ENCODE measurements at regions not wholly inside any gene's neighbourhood (a gene's known extent, or its start where the extent isn't known, plus 50 kb on each side); places are given as distances from the start of the nearest gene placed in this dataset.

GRCh38 chr17:53319947-53320346, 502.8 kb upstream of the KIF2B start:
- Mint-ChIP-seq H3K4me3 (no peak overlapping the region), H3K4me1 (ENCODE audit: low read depth) (no peaks in the 10 kb centered on the region), H3K27ac (no peak overlapping the region), H3K36me3 (ENCODE audit: low read depth) (no peaks in the 10 kb centered on the region), H3K9me3 (peaks cover 3% of the 10 kb centered on the region), H3K27me3 (no peaks in the 10 kb centered on the region)
- no peaks in the 10 kb centered on the region for H3K4me1 ChIP-seq (ENCODE audit: insufficient read depth, low read length)
- POLR2A ChIA-PET, result no interaction called here
- TF ChIP-seq CTCF (IDR thresholded peaks at IDR 0.05), result no peak
- CTCF ChIA-PET, result no interaction called here
- ATAC-seq (ENCODE audit: poor library complexity) (no peak), DNase-seq (no peak)
- H3K9me3 ChIP-seq (ENCODE audit: control insufficient read depth in 1 of 2, insufficient read depth in 1 of 2, low read length in 2 of 2), result peaks cover 0 to 5% of the 10 kb centered on the region in 2 experiments
- no peaks in the 10 kb centered on the region for H3K36me3 ChIP-seq (ENCODE audit: insufficient read depth, low read length)
- H3K4me3 ChIP-seq (ENCODE audit: low read length), result no peak overlapping the region
- intact Hi-C loops (cut with DNase I, micrococcal nuclease), result no loop called here
- no peaks in the 10 kb centered on the region for H3K27me3 ChIP-seq (ENCODE audit: control insufficient read depth in 1 of 2, insufficient read depth in 2 of 2, low read length in 2 of 2)
- no peak overlapping the region for H3K27ac ChIP-seq (ENCODE audit: low read depth in 1 of 2, low read length in 2 of 2)

- ATAC-seq (ENCODE audit: poor library complexity) (no peak), DNase-seq (no peak)
- Mint-ChIP-seq H3K27me3 (no peaks in the 10 kb centered on the region), H3K4me3 (no peak overlapping the region), H3K36me3 (ENCODE audit: low read depth) (no peaks in the 10 kb centered on the region), H3K27ac (no peak overlapping the region), H3K9me3 (peaks cover 5% of the 10 kb centered on the region), H3K4me1 (ENCODE audit: low read depth) (no peaks in the 10 kb centered on the region)
- CTCF ChIA-PET, result no interaction called here
- Histone ChIP-seq H3K27me3 (ENCODE audit: control insufficient read depth in 1 of 2, insufficient read depth in 2 of 2, low read length in 2 of 2) (no peaks in the 10 kb centered on the region), H3K36me3 (ENCODE audit: insufficient read depth, low read length) (no peaks in the 10 kb centered on the region), H3K9me3 (ENCODE audit: control insufficient read depth in 1 of 2, insufficient read depth in 1 of 2, low read length in 2 of 2) (peaks cover 0 to 5% of the 10 kb centered on the region in 2 experiments), H3K4me3 (ENCODE audit: low read length) (no peak overlapping the region), H3K27ac (ENCODE audit: low read depth in 1 of 2, low read length in 2 of 2) (no peak overlapping the region), H3K4me1 (ENCODE audit: insufficient read depth, low read length) (no peaks in the 10 kb centered on the region)
- intact Hi-C loops (cut with DNase I, micrococcal nuclease), result no loop called here
- no peak for TF ChIP-seq CTCF (IDR thresholded peaks at IDR 0.05)
- POLR2A ChIA-PET, result no interaction called here
These were observed 505.7 kb upstream of the KIF2B start for GRCh38 chr17:53316988-53317387.

GRCh38 chr17:53316073-53316472, 506.7 kb upstream of the KIF2B start:
- Histone ChIP-seq H3K4me3 (ENCODE audit: low read length) (no peak overlapping the region), H3K4me1 (ENCODE audit: insufficient read depth, low read length) (no peaks in the 10 kb centered on the region), H3K27me3 (ENCODE audit: control insufficient read depth in 1 of 2, insufficient read depth in 2 of 2, low read length in 2 of 2) (no peaks in the 10 kb centered on the region), H3K27ac (ENCODE audit: low read depth in 1 of 2, low read length in 2 of 2) (no peak overlapping the region), H3K9me3 (ENCODE audit: control insufficient read depth in 1 of 2, insufficient read depth in 1 of 2, low read length in 2 of 2) (peaks cover 0 to 5% of the 10 kb centered on the region in 2 experiments), H3K36me3 (ENCODE audit: insufficient read depth, low read length) (no peaks in the 10 kb centered on the region)
- Mint-ChIP-seq H3K4me3 (no peak overlapping the region), H3K9me3 (peaks cover 5% of the 10 kb centered on the region), H3K36me3 (ENCODE audit: low read depth) (no peaks in the 10 kb centered on the region), H3K27me3 (no peaks in the 10 kb centered on the region), H3K4me1 (ENCODE audit: low read depth) (no peaks in the 10 kb centered on the region), H3K27ac (no peak overlapping the region)
- intact Hi-C loops (cut with DNase I, micrococcal nuclease), result no loop called here
- no peak for DNase-seq
- no peak for ATAC-seq (ENCODE audit: poor library complexity)
- ChIA-PET POLR2A (no interaction called here), CTCF (no interaction called here)
- TF ChIP-seq CTCF (IDR thresholded peaks at IDR 0.05), result no peak
